ENCODE measurements at regions not wholly inside any gene's neighbourhood (a gene's known extent, or its start where the extent isn't known, plus 50 kb on each side); places are given as distances from the start of the nearest gene placed in this dataset.
A peak's percentile ranks its signal among the peaks of the same experiment; 100 is the strongest.
"Not testable (repeated sequence)": the region's sequence is repeated elsewhere in the genome, so short reads cannot be mapped to it uniquely, and the experiment has no call there.

DNA sequence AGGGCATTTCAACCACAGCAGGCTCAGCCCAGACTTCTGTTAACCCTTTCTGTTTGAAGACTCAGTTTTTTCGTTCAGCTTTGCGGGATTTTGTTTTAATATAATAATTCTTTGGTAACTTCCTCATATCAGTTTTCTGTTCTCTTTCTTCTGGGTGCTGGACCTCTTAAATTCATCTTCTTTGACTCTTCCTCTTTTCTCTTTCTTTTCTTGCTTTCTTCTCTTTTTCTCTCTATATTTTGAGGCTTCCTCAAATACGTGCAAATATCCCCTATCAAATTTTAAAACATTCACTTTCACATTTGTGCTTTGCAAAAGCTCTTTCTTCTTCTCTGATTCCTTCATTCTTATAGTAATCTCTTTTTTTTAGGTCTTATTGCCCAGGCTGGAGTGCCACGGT is 136.3 kb downstream of the HS3ST3B1 start:
- ATAC-seq (replicated peaks in 1 of 2) (no peak), DNase-seq (no peak)
- Mint-ChIP-seq H3K4me3 (no peak overlapping the region), H3K9me3 (peaks cover 0 to 2% of the 10 kb centered on the region in 2 donors), H3K4me1 (ENCODE audit: low read depth) (peaks cover 11% of the 10 kb centered on the region), H3K36me3 (ENCODE audit: insufficient read depth in 2 of 2) (no peaks in the 10 kb centered on the region), H3K27me3 (ENCODE audit: low read depth) (no peaks in the 10 kb centered on the region), H3K27ac (peak overlapping the region; percentile 9)

- Mint-ChIP-seq H3K36me3 (ENCODE audit: insufficient read depth in 2 of 2) (no peaks in the 10 kb centered on the region), H3K4me3 (no peak overlapping the region), H3K27me3 (ENCODE audit: low read depth) (no peaks in the 10 kb centered on the region), H3K27ac (no peak overlapping the region), H3K4me1 (ENCODE audit: low read depth) (peaks cover 11% of the 10 kb centered on the region), H3K9me3 (peaks cover 0 to 2% of the 10 kb centered on the region in 2 donors)
- DNase-seq, result no peak
- ATAC-seq (replicated peaks in 1 of 2), result no peak
Observed at GRCh38 chr17:14436266-14436665, 135.4 kb downstream of the HS3ST3B1 start.

DNA sequence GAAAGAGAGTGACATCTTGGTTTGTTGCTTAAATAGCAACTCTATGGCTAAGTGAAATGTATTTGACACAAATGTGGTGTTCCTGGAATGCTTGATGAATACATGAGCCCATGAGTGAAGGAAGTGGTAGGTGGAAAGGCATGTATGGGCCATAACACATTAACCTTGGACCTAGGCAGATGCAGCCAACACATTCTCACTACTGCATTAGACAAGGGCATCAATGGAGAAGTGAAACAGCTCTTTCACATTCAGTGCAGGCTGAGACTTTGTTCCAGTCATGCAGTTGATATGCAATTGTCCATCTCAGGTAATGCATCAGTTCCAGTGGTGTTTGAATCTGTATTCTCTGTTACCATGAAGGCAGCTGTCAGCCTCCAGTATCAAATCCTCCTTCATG is 133.6 kb downstream of the HS3ST3B1 start:
- peaks cover 2% of the 10 kb centered on the region in 2 donors for H3K9me3 Mint-ChIP-seq
- peaks cover 15% of the 10 kb centered on the region for H3K4me1 Mint-ChIP-seq (ENCODE audit: low read depth)
- no peaks in the 10 kb centered on the region for H3K27me3 Mint-ChIP-seq (ENCODE audit: low read depth)
- DNase-seq (no peak), ATAC-seq (replicated peaks in 1 of 2) (no peak)
- H3K27ac Mint-ChIP-seq, result no peak overlapping the region
- no peaks in the 10 kb centered on the region for H3K36me3 Mint-ChIP-seq (ENCODE audit: insufficient read depth in 2 of 2)
- H3K4me3 Mint-ChIP-seq, result no peak overlapping the region

DNA sequence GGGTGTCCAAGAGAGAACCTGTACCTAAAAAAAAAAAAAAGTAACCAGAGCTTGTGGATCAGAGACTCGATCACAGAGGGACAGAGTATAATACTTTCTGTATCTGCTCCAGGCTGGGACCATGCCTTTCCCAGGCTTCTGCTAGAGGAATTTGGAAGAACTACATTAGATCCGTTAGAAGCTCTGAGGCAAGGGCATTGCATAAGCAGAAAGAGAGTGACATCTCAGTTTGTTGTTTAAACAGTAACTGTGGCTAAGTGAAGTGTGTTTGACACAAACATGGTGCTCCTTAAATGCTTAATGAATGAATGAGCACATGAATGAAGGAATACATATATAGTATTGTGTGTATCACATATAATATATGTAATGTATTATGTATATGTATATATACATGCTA is 131.2 kb downstream of the HS3ST3B1 start:
- ATAC-seq (replicated peaks in 1 of 2) (no peak), DNase-seq (no peak)
- H3K36me3 Mint-ChIP-seq (ENCODE audit: insufficient read depth in 2 of 2), result peaks cover 0 to 1% of the 10 kb centered on the region in 2 donors
- no peak overlapping the region for H3K27ac Mint-ChIP-seq
- H3K27me3 Mint-ChIP-seq (ENCODE audit: low read depth), result no peaks in the 10 kb centered on the region
- H3K9me3 Mint-ChIP-seq, result peaks cover 2% of the 10 kb centered on the region in 2 donors
- H3K4me1 Mint-ChIP-seq (ENCODE audit: low read depth), result peaks cover 39% of the 10 kb centered on the region
- H3K4me3 Mint-ChIP-seq, result no peak overlapping the region

DNA sequence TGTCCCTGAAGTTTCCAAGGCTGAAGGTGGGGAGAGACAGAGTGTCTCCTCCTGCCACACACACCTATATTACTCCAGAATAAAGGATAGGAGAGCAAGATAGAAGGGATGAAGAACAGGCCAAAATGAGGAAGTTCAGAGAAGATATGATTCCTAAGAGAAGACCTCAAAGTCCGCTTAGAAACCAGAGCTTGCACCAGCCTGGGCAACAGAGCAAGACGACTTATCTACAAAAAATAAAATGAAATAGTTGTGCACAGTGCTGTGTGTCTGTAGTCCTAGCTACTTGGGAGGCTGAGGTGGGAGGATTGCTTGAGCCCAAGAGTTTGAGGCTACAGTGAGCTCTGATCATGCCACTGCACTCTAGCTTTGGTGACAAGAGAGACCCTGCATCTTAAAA is 128.2 kb downstream of the HS3ST3B1 start:
- no peak for ATAC-seq (replicated peaks in 1 of 2)
- Mint-ChIP-seq H3K9me3 (peaks cover 2 to 4% of the 10 kb centered on the region in 2 donors), H3K27ac (peak overlapping the region; percentile 81), H3K4me1 (ENCODE audit: low read depth) (peaks cover 54% of the 10 kb centered on the region), H3K27me3 (ENCODE audit: low read depth) (no peaks in the 10 kb centered on the region), H3K36me3 (ENCODE audit: insufficient read depth in 2 of 2) (peaks cover 0 to 1% of the 10 kb centered on the region in 2 donors), H3K4me3 (peak overlapping the region; percentile 76 to 86)
- no peak for DNase-seq

DNA sequence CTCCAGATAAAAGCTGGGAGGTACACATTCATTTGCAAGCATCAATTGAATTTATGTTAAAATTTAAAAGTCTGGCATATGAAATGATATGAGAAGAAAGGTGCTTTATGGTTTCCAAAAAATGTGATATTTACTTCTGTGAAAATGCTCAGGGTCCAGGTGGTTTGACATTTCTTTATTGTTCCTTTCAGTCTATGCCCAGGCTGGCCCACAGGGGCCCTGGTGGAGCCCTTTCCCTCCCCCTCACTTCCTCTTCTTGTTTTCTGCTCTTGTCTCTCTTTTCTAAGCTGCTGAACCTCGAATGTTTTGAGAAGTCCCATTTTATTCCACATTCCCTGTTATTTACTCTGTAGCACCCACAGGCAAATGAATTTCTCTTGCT is 127.8 kb downstream of the HS3ST3B1 start:
- Mint-ChIP-seq H3K9me3 (peaks cover 2% of the 10 kb centered on the region in 2 donors), H3K36me3 (ENCODE audit: insufficient read depth in 2 of 2) (peaks cover 0 to 1% of the 10 kb centered on the region in 2 donors), H3K4me3 (peak overlapping the region; percentile 76 to 86), H3K4me1 (ENCODE audit: low read depth) (peaks cover 56% of the 10 kb centered on the region), H3K27ac (peak overlapping the region; percentile 81), H3K27me3 (ENCODE audit: low read depth) (no peaks in the 10 kb centered on the region)
- peak; percentile 67 to 76 for ATAC-seq (replicated peaks in 1 of 2)
- peak; percentile 35 to 39 for DNase-seq

DNA sequence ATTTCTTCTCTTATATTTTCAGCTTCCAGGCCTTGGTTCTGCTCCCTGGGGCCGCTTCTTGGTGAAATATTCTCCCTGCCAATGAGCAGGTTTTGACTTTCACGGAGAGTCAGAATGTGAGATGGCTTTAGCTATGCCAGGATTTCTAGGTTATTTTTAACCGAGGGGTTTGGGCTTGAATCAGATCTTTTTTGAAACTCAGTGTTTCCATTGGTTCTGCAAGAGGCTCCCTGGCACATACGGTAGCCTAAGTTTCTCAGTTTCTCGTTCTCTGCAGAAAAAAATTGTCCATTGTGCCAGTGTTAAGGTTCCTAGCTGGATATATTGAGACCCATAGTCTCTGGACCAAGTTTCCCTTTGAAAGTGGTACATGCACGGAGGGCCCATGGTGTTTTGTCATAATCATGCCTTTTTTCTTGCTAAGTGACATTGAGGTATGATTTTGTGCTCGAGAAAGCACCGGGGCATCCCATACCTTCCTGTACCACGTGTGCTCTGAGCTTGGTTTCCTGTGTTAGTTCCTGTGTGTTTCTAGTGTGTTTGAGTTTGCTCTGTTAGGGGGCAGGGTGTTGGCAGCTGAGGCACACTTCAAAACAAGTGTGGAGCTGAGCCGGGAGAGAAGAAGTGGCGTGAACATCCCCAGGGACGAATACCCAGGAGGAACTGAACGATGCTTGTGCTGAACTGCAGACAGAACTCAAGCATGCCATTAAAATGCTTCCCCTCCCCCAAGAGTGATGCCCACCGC is 127.2 kb downstream of the HS3ST3B1 start:
- Mint-ChIP-seq H3K4me1 (ENCODE audit: low read depth) (peaks cover 60% of the 10 kb centered on the region), H3K9me3 (peaks cover 2% of the 10 kb centered on the region in 2 donors), H3K27me3 (ENCODE audit: low read depth) (no peaks in the 10 kb centered on the region), H3K4me3 (peak overlapping the region; percentile 76 to 86), H3K27ac (peak overlapping the region; percentile 14), H3K36me3 (ENCODE audit: insufficient read depth in 2 of 2) (peaks cover 0 to 1% of the 10 kb centered on the region in 2 donors)
- peak; percentile 49 to 53 for DNase-seq
- ATAC-seq (replicated peaks in 1 of 2), result peak; percentile 95 to 98

GRCh38 chr17:14423156-14423555 is 122.3 kb downstream of the HS3ST3B1 start:
- H3K27me3 Mint-ChIP-seq (ENCODE audit: low read depth); H3K27ac Mint-ChIP-seq: not testable (repeated sequence)

DNA sequence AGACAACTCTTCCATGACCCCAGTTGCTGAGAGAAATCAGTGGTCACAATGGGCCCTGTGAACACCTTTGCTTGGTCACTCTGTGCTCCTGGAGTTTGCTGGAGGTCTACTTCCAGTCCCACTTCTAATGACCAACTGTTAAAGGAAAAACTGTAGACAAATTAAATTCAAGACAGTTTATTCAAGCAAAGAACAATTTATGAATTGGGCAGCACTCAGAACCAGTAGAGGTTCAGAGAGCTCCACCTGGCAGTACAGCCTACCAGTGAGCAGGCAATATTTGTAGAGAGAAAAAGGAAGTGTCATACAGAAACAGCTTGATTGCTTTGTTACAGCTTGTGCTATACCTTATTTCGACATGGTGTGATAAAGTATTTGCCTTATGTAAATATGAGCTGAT is 116.5 kb downstream of the HS3ST3B1 start:
- Mint-ChIP-seq H3K36me3 (ENCODE audit: insufficient read depth in 2 of 2) (peaks cover 3% of the 10 kb centered on the region in 2 donors), H3K27me3 (ENCODE audit: low read depth) (no peaks in the 10 kb centered on the region), H3K4me3 (no peak overlapping the region), H3K9me3 (peaks cover 3% of the 10 kb centered on the region in 2 donors), H3K27ac (no peak overlapping the region), H3K4me1 (ENCODE audit: low read depth) (no peaks in the 10 kb centered on the region)
- DNase-seq, result no peak
- no peak for ATAC-seq (replicated peaks in 1 of 2)

More at GRCh38 chr17:14423156-14423555, 122.3 kb downstream of the HS3ST3B1 start:
- not testable (repeated sequence) for H3K9me3 Mint-ChIP-seq; DNase-seq; H3K4me3 Mint-ChIP-seq; H3K36me3 Mint-ChIP-seq (ENCODE audit: insufficient read depth in 2 of 2); ATAC-seq (replicated peaks in 1 of 2)
- peaks cover 37% of the 10 kb centered on the region for H3K4me1 Mint-ChIP-seq (ENCODE audit: low read depth)

- ATAC-seq (replicated peaks in 1 of 2), result no peak
- Mint-ChIP-seq H3K27me3 (ENCODE audit: low read depth) (no peaks in the 10 kb centered on the region), H3K4me3 (no peak overlapping the region), H3K9me3 (peaks cover 2 to 5% of the 10 kb centered on the region in 2 donors), H3K27ac (no peak overlapping the region), H3K36me3 (ENCODE audit: insufficient read depth in 2 of 2) (peaks cover 0 to 3% of the 10 kb centered on the region in 2 donors), H3K4me1 (ENCODE audit: low read depth) (peaks cover 22% of the 10 kb centered on the region)
- no peak for DNase-seq
Observed at GRCh38 chr17:14409292-14409691, 108.4 kb downstream of the HS3ST3B1 start.

DNA sequence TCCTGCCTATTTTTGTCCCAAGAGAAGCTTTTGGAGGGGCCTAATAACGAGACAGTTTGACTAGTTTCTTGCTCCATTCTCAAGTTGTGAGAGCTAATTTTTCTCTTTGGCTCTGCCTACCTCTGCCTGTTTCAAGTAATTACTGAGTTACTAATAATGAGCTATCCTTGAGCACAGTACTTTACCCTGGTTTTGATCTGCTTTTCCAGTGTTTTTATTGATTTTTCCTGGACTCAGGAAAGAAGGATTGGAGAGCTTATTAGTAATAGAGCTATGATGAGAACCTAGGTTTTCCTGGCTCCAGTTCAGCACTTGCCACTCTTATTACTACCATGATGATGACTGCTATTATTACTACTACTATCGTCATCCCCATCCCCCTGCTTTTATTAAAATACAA is 106.7 kb downstream of the HS3ST3B1 start:
- Mint-ChIP-seq H3K27ac (no peak overlapping the region), H3K27me3 (ENCODE audit: low read depth) (no peaks in the 10 kb centered on the region)

DNA sequence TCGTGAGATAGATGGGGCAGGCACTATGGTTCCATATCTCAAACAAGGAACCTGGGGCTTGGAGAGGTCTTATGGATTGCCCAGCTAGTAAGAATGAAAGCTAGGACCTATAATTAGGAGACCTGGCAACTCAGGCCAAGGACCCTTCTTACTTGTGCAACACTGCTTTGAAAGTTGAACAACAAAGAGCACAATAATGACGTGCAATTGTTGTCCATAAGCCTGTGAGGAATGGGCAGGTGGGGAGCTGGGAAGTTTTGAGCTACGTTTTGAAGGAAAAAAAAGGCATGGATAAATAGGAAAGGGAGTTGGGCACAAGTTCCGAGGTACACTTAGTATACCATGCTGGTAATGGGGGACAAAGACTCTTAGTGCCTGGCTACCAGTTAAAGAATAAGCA is 104.3 kb downstream of the HS3ST3B1 start:
- H3K4me1 Mint-ChIP-seq (ENCODE audit: low read depth), result peaks cover 34% of the 10 kb centered on the region
- DNase-seq, result no peak
- H3K4me3 Mint-ChIP-seq, result peak overlapping the region; percentile 47 to 76
- H3K36me3 Mint-ChIP-seq (ENCODE audit: insufficient read depth in 2 of 2), result peaks cover 0 to 8% of the 10 kb centered on the region in 2 donors
- H3K9me3 Mint-ChIP-seq, result peaks cover 2 to 9% of the 10 kb centered on the region in 2 donors
- H3K27ac Mint-ChIP-seq, result peak overlapping the region; percentile 80
- H3K27me3 Mint-ChIP-seq (ENCODE audit: low read depth), result no peaks in the 10 kb centered on the region
- no peak for ATAC-seq (replicated peaks in 1 of 2)

More for the DNA sequence above, 106.7 kb downstream of the HS3ST3B1 start:
- Mint-ChIP-seq H3K36me3 (ENCODE audit: insufficient read depth in 2 of 2) (peaks cover 0 to 3% of the 10 kb centered on the region in 2 donors), H3K4me1 (ENCODE audit: low read depth) (peaks cover 34% of the 10 kb centered on the region), H3K9me3 (peaks cover 2 to 5% of the 10 kb centered on the region in 2 donors), H3K4me3 (no peak overlapping the region)
- ATAC-seq (replicated peaks in 1 of 2) (no peak), DNase-seq (no peak)

Data from activated T-cell treated with anti-CD3 and anti-CD28 coated beads, Interleukin-2, amount 50 U/mL, for 72 hours (primary cell).